ENCODE measurements at regions not wholly inside any gene's neighbourhood (a gene's known extent, or its start where the extent isn't known, plus 50 kb on each side); places are given as distances from the start of the nearest gene placed in this dataset.

GRCh38 chr1:222285526-222285925 is 262.4 kb downstream of the HHIPL2 start:
- TF ChIP-seq EZH2 (IDR thresholded peaks at IDR 0.05; ENCODE audit: insufficient read depth, poor library complexity, severe bottlenecking) (no peak), EZH2phosphoT487 (IDR thresholded peaks at IDR 0.05; ENCODE audit: insufficient read depth, low read depth) (no peak)

All from GM23248 (cell line).